ENCODE measurements at regions not wholly inside any gene's neighbourhood (a gene's known extent, or its start where the extent isn't known, plus 50 kb on each side); places are given as distances from the start of the nearest gene placed in this dataset.

GRCh38 chr7:86923527-86923926 is 135.9 kb downstream of the ELAPOR2 start:
- no peak for DNase-seq (ENCODE audit: low spot score, unreplicated experiment)
- Mint-ChIP-seq H3K27ac (peak overlapping the region; percentile 50), H3K36me3 (ENCODE audit: insufficient read depth) (peaks cover 10% of the 10 kb centered on the region), H3K27me3 (no peaks in the 10 kb centered on the region), H3K4me3 (ENCODE audit: low read depth) (no peak overlapping the region), H3K4me1 (ENCODE audit: low read depth) (peaks cover 6% of the 10 kb centered on the region), H3K9me3 (ENCODE audit: low read depth) (no peaks in the 10 kb centered on the region)
- TF ChIP-seq CTCF (IDR thresholded peaks at IDR 0.05; ENCODE audit: unreplicated experiment): no peak

- no peak for TF ChIP-seq CTCF (IDR thresholded peaks at IDR 0.05; ENCODE audit: unreplicated experiment)
- no peak for DNase-seq (ENCODE audit: low spot score, unreplicated experiment)
- Mint-ChIP-seq H3K36me3 (ENCODE audit: insufficient read depth) (peaks cover 14% of the 10 kb centered on the region), H3K27me3 (no peaks in the 10 kb centered on the region), H3K27ac (no peak overlapping the region), H3K9me3 (ENCODE audit: low read depth) (no peaks in the 10 kb centered on the region), H3K4me3 (ENCODE audit: low read depth) (no peak overlapping the region), H3K4me1 (ENCODE audit: low read depth) (peaks cover 5% of the 10 kb centered on the region)
Measured at GRCh38 chr7:86920154-86920553, 139.3 kb downstream of the ELAPOR2 start.

- no peaks in the 10 kb centered on the region for H3K27me3 Mint-ChIP-seq
Measured at GRCh38 chr7:86918245-86918644, 141.2 kb downstream of the ELAPOR2 start.

GRCh38 chr7:86916277-86916825 is 143.1 kb downstream of the ELAPOR2 start:
- Mint-ChIP-seq H3K27ac (peak overlapping the region; percentile 54), H3K9me3 (ENCODE audit: low read depth) (no peaks in the 10 kb centered on the region), H3K27me3 (no peaks in the 10 kb centered on the region), H3K4me3 (ENCODE audit: low read depth) (no peak overlapping the region), H3K4me1 (ENCODE audit: low read depth) (peaks cover 5% of the 10 kb centered on the region), H3K36me3 (ENCODE audit: insufficient read depth) (peaks cover 19% of the 10 kb centered on the region)
- no peak for DNase-seq (ENCODE audit: low spot score, unreplicated experiment)
- TF ChIP-seq CTCF (IDR thresholded peaks at IDR 0.05; ENCODE audit: unreplicated experiment): no peak

More at GRCh38 chr7:86918245-86918644, 141.2 kb downstream of the ELAPOR2 start:
- no peak for TF ChIP-seq CTCF (IDR thresholded peaks at IDR 0.05; ENCODE audit: unreplicated experiment)
- peaks cover 15% of the 10 kb centered on the region for H3K36me3 Mint-ChIP-seq (ENCODE audit: insufficient read depth)
- DNase-seq (ENCODE audit: low spot score, unreplicated experiment): no peak
- no peaks in the 10 kb centered on the region for H3K9me3 Mint-ChIP-seq (ENCODE audit: low read depth)
- peaks cover 5% of the 10 kb centered on the region for H3K4me1 Mint-ChIP-seq (ENCODE audit: low read depth)
- H3K27ac Mint-ChIP-seq: no peak overlapping the region
- H3K4me3 Mint-ChIP-seq (ENCODE audit: low read depth): no peak overlapping the region

GRCh38 chr7:86914551-86914950 is 144.9 kb downstream of the ELAPOR2 start:
- no peaks in the 10 kb centered on the region for H3K9me3 Mint-ChIP-seq (ENCODE audit: low read depth)

More at GRCh38 chr7:86914551-86914950, 144.9 kb downstream of the ELAPOR2 start:
- DNase-seq (ENCODE audit: low spot score, unreplicated experiment): no peak
- TF ChIP-seq CTCF (IDR thresholded peaks at IDR 0.05; ENCODE audit: unreplicated experiment): peak; percentile 62
- H3K4me1 Mint-ChIP-seq (ENCODE audit: low read depth): no peaks in the 10 kb centered on the region
- H3K4me3 Mint-ChIP-seq (ENCODE audit: low read depth): no peak overlapping the region
- H3K27me3 Mint-ChIP-seq: no peaks in the 10 kb centered on the region
- H3K36me3 Mint-ChIP-seq (ENCODE audit: insufficient read depth): peaks cover 19% of the 10 kb centered on the region
- no peak overlapping the region for H3K27ac Mint-ChIP-seq
